B cell (primary cell): ENCODE measurements at regions not wholly inside any gene's neighbourhood (a gene's known extent, or its start where the extent isn't known, plus 50 kb on each side); places are given as distances from the start of the nearest gene placed in this dataset.

Source experiments
- EZH2 ChIP-seq: IDR thresholded peaks from 2 replicates; pipeline ENCODE4 v1.6.1; 2012; ENCODE audit warnings: borderline replicate concordance, low read depth, mild to moderate bottlenecking, moderate library complexity, low read length; ENCODE audit not compliant: insufficient read depth, poor library complexity, severe bottlenecking
- TF ChIP-seq, protein P1 (sequence below): fragments of 200-600 bp; IDR thresholded peaks from one replicate; pipeline ENCODE4 v1.8.0; 2022; ENCODE audit warnings: antibody characterized with exemption, mild to moderate bottlenecking

DNA sequence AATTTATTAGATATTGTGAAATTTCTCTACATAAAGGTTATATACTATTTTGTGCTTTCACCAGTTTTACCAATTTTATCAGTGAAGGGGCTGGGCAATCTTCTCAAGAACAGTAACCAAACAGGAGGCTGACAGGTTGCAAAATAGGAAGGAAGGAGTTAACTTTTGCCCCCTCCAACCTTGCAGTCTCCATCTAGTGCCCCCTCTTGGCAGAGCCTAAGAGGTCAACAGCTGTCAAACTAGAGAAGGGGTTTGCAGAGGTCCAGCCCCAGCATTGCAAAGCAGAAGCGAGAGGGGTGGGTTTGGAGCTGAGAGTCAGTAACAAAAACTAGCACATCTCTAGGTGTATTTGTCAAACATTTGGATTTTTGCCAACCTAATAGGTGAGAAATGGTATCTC is 391.0 kb downstream of the CDC5L start:
- no peak for TF ChIP-seq EZH2
- TF ChIP-seq, protein P1, sequence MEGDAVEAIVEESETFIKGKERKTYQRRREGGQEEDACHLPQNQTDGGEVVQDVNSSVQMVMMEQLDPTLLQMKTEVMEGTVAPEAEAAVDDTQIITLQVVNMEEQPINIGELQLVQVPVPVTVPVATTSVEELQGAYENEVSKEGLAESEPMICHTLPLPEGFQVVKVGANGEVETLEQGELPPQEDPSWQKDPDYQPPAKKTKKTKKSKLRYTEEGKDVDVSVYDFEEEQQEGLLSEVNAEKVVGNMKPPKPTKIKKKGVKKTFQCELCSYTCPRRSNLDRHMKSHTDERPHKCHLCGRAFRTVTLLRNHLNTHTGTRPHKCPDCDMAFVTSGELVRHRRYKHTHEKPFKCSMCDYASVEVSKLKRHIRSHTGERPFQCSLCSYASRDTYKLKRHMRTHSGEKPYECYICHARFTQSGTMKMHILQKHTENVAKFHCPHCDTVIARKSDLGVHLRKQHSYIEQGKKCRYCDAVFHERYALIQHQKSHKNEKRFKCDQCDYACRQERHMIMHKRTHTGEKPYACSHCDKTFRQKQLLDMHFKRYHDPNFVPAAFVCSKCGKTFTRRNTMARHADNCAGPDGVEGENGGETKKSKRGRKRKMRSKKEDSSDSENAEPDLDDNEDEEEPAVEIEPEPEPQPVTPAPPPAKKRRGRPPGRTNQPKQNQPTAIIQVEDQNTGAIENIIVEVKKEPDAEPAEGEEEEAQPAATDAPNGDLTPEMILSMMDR = no peak
